ENCODE measurements at regions not wholly inside any gene's neighbourhood (a gene's known extent, or its start where the extent isn't known, plus 50 kb on each side); places are given as distances from the start of the nearest gene placed in this dataset.

GRCh38 chr12:94815958-94816357, 165.6 kb upstream of the TMCC3 start:
- no peaks in the 10 kb centered on the region for H3K79me2 ChIP-seq (ENCODE audit: low read depth)
- peaks cover 18% of the 10 kb centered on the region for H3K9me3 ChIP-seq (ENCODE audit: low read depth)
- H3K4me1 ChIP-seq = peaks cover 11% of the 10 kb centered on the region
- H3K36me3 ChIP-seq = peaks cover 4% of the 10 kb centered on the region
- Mint-ChIP-seq H3K4me3 (no peak overlapping the region), H3K36me3 (no peaks in the 10 kb centered on the region), H3K27ac (no peak overlapping the region), H3K9me3 (peaks cover 31% of the 10 kb centered on the region), H3K4me1 (peaks cover 10% of the 10 kb centered on the region), H3K27me3 (ENCODE audit: insufficient read depth, low read depth) (peaks cover 4% of the 10 kb centered on the region)
- H2AFZ ChIP-seq (replicated peaks) = no peak overlapping the region
- H3K9ac ChIP-seq = no peak overlapping the region
- peak overlapping the region; percentile 49 for H3K4me2 ChIP-seq
- peaks cover 7% of the 10 kb centered on the region for H3F3A ChIP-seq (ENCODE audit: low read depth)
- DNase-seq (ENCODE audit: low spot score) = peak; percentile 90
- H4K20me1 ChIP-seq (ENCODE audit: low read depth) = no peaks in the 10 kb centered on the region
- H3K27ac ChIP-seq = peak overlapping the region; percentile 7
- no peak overlapping the region for H3K4me3 ChIP-seq
- TF ChIP-seq CTCF (IDR thresholded peaks at IDR 0.05) (no peak), EZH2phosphoT487 (IDR thresholded peaks at IDR 0.05) (peak; percentile 86)
- H3K27me3 ChIP-seq = peaks cover 4% of the 10 kb centered on the region

- Histone ChIP-seq H3K4me1 (peaks cover 11% of the 10 kb centered on the region), H2AFZ (replicated peaks) (no peak overlapping the region), H3K4me3 (no peak overlapping the region), H3K4me2 (peak overlapping the region; percentile 10), H3K27ac (no peak overlapping the region), H3K36me3 (peaks cover 4% of the 10 kb centered on the region), H3K9ac (no peak overlapping the region), H3K27me3 (peaks cover 4% of the 10 kb centered on the region), H4K20me1 (ENCODE audit: low read depth) (no peaks in the 10 kb centered on the region), H3F3A (ENCODE audit: low read depth) (peaks cover 7% of the 10 kb centered on the region), H3K9me3 (ENCODE audit: low read depth) (peaks cover 18% of the 10 kb centered on the region), H3K79me2 (ENCODE audit: low read depth) (no peaks in the 10 kb centered on the region)
- no peaks in the 10 kb centered on the region for H3K36me3 Mint-ChIP-seq
- DNase-seq (ENCODE audit: low spot score) = no peak
- no peak overlapping the region for H3K27ac Mint-ChIP-seq
- no peak for TF ChIP-seq EZH2 (IDR thresholded peaks at IDR 0.05)
- no peak for TF ChIP-seq EZH2phosphoT487 (IDR thresholded peaks at IDR 0.05)
- no peak for TF ChIP-seq CTCF (IDR thresholded peaks at IDR 0.05)
- peaks cover 32% of the 10 kb centered on the region for H3K9me3 Mint-ChIP-seq
- H3K4me3 Mint-ChIP-seq = no peak overlapping the region
- peaks cover 10% of the 10 kb centered on the region for H3K4me1 Mint-ChIP-seq
- H3K27me3 Mint-ChIP-seq (ENCODE audit: insufficient read depth, low read depth) = peaks cover 4% of the 10 kb centered on the region
These were observed 165.1 kb upstream of the TMCC3 start for GRCh38 chr12:94815450-94815849.

- no peak overlapping the region for H2AFZ ChIP-seq (replicated peaks)
- peaks cover 7% of the 10 kb centered on the region for H3F3A ChIP-seq (ENCODE audit: low read depth)
- DNase-seq (ENCODE audit: low spot score) = no peak
- no peaks in the 10 kb centered on the region for H4K20me1 ChIP-seq (ENCODE audit: low read depth)
- H3K4me1 ChIP-seq = peaks cover 11% of the 10 kb centered on the region
- H3K27me3 ChIP-seq = peaks cover 4% of the 10 kb centered on the region
- H3K36me3 ChIP-seq = peaks cover 4% of the 10 kb centered on the region
- H3K4me2 ChIP-seq = no peak overlapping the region
- no peak overlapping the region for H3K27ac ChIP-seq
- Mint-ChIP-seq H3K4me1 (peaks cover 10% of the 10 kb centered on the region), H3K4me3 (no peak overlapping the region), H3K36me3 (no peaks in the 10 kb centered on the region), H3K27ac (no peak overlapping the region), H3K27me3 (ENCODE audit: insufficient read depth, low read depth) (peaks cover 4% of the 10 kb centered on the region), H3K9me3 (peaks cover 36% of the 10 kb centered on the region)
- H3K9ac ChIP-seq = no peak overlapping the region
- TF ChIP-seq EZH2phosphoT487 (IDR thresholded peaks at IDR 0.05) (no peak), EZH2 (IDR thresholded peaks at IDR 0.05) (no peak), CTCF (IDR thresholded peaks at IDR 0.05) (no peak)
- no peak overlapping the region for H3K4me3 ChIP-seq
- no peaks in the 10 kb centered on the region for H3K79me2 ChIP-seq (ENCODE audit: low read depth)
- peaks cover 18% of the 10 kb centered on the region for H3K9me3 ChIP-seq (ENCODE audit: low read depth)
These were observed 163.0 kb upstream of the TMCC3 start for GRCh38 chr12:94813314-94813713.
